Gastroesophageal sphincter (tissue), 3 donors: ENCODE measurements at regions not wholly inside any gene's neighbourhood (a gene's known extent, or its start where the extent isn't known, plus 50 kb on each side); places are given as distances from the start of the nearest gene placed in this dataset.

Source experiments
- CTCF ChIP-seq, 4 experiments: fragments of 200-600 bp in 2 of 4; fragments of 450-650 bp in 2 of 4; sonication (generic) in 1 of 4; IDR thresholded peaks; one replicate each; pipeline ENCODE4 v1.5.1; 2017 to 2019; ENCODE audit warnings: antibody characterized with exemption in 4 of 4, mild to moderate bottlenecking in 2 of 4, moderate library complexity in 2 of 4
- POLR2A ChIP-seq, 2 donors: fragments of 450-650 bp; IDR thresholded peaks; one replicate each; pipeline ENCODE4 v1.6.1; 2017; ENCODE audit warnings: antibody characterized with exemption in 2 of 2, mild to moderate bottlenecking in 2 of 2, moderate library complexity in 1 of 2

GRCh38 chr4:138901177-138901576 is 114.4 kb upstream of the NOCT start:
- no peak for TF ChIP-seq CTCF (IDR thresholded peaks at IDR 0.05)
- TF ChIP-seq POLR2A (IDR thresholded peaks at IDR 0.05), result no peak
